GM06990 (cell line): ENCODE measurements at regions not wholly inside any gene's neighbourhood (a gene's known extent, or its start where the extent isn't known, plus 50 kb on each side); places are given as distances from the start of the nearest gene placed in this dataset.

Experiments
- DNase-seq: peaks from one replicate; pipeline ENCODE4 v3.0.0-alpha.2; 2011; ENCODE audit not compliant: insufficient read length; ENCODE audit errors: extremely low read depth
- H3K27me3 ChIP-seq: replicated peaks from 2 replicates; pipeline ENCODE4 v1.6.0; 2011; ENCODE audit warnings: low read length; ENCODE audit not compliant: control insufficient read depth, insufficient read depth
- H3K36me3 ChIP-seq: 2 replicates; pipeline ENCODE4 v1.5.1; 2011; ENCODE audit warnings: low read length; ENCODE audit not compliant: control insufficient read depth, insufficient read depth
- H3K4me3 ChIP-seq: replicated peaks from 2 replicates; pipeline ENCODE4 v1.5.1; 2011; ENCODE audit warnings: low read depth, mild to moderate bottlenecking, control low read depth, low read length
- CTCF ChIP-seq: IDR thresholded peaks from 2 replicates; pipeline ENCODE4 v1.5.1; 2011; ENCODE audit warnings: low read length, control low read depth, mild to moderate bottlenecking, inconsistent platforms; ENCODE audit not compliant: insufficient read depth, poor library complexity, severe bottlenecking

- Histone ChIP-seq H3K36me3 (no peaks in the 10 kb centered on the region; the same call in 1 of the 2 replicates), H3K4me3 (no peak overlapping the region), H3K27me3 (no peaks in the 10 kb centered on the region)
- no peak for TF ChIP-seq CTCF
- DNase-seq = no peak
These were observed 74.0 kb upstream of the SOX1 start for GRCh38 chr13:111992911-111993310.

DNA sequence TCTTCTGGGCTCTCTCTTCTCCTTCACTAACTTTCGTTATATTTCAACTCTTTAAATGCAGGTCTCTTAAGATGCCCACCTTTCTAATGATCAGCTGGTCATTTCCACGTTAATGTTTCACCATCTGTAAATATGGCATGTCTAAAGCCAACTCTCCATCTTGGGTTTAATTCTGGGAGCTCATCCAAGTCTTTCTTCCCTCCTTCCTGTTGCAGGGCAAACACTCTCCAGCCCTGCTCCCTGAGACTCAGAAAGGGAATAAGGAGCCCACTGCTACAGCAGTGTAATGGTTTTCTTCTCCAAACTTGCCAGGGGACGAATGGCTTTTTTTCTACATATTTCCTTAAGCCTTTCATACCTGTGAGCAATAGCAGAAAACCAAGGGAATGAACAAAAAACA, 73.3 kb upstream of the SOX1 start:
- DNase-seq = no peak
- Histone ChIP-seq H3K36me3 (no peaks in the 10 kb centered on the region; the same call in 1 of the 2 replicates), H3K27me3 (no peaks in the 10 kb centered on the region), H3K4me3 (no peak overlapping the region)
- TF ChIP-seq CTCF = no peak

GRCh38 chr13:111994578-111994977, 72.4 kb upstream of the SOX1 start:
- no peak overlapping the region for H3K4me3 ChIP-seq
- no peak for DNase-seq
- no peak for TF ChIP-seq CTCF
- H3K36me3 ChIP-seq = no peaks in the 10 kb centered on the region; the same call in 1 of the 2 replicates
- H3K27me3 ChIP-seq = no peaks in the 10 kb centered on the region

DNA sequence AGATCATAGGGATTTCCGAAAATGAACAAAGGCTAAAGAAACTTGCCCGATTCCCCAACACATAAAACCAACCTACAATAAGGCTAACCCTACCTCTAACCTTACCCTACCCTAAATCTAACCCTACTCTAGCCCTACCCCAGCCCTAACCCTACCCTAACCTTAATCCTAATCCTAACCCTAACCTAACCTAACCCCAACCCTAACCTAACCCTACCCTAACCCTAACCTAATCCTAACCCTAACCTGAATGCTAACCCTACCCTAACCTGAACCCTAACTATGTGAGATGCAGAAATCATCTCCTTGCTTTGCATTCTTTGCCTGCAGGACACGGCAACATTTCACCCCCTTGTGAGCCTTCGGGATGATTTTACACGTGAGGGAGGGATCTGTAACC, 67.6 kb upstream of the SOX1 start:
- no peak for DNase-seq
- no peak overlapping the region for H3K4me3 ChIP-seq
- no peaks in the 10 kb centered on the region; the same call in 1 of the 2 replicates for H3K36me3 ChIP-seq
- TF ChIP-seq CTCF = no peak
- no peaks in the 10 kb centered on the region for H3K27me3 ChIP-seq

DNA sequence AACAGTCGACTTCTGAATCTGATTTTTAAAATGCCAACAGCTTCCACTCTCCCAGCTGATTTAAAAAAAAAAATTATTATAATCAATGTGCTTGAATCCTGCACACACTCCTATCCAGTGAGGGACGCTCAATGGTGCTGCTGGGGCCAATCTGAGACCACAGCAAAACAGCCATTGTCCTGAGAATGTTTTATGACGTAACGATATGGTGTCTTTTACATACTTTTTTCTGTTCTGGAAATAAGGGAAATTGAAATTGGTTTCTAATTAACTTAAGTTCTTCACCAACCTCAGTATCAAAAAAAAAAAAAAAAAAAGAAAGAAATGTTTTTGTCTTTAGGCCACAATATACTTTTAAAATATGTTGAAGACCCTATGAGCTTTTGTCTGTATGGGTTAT, 66.1 kb upstream of the SOX1 start:
- no peak for TF ChIP-seq CTCF

DNA sequence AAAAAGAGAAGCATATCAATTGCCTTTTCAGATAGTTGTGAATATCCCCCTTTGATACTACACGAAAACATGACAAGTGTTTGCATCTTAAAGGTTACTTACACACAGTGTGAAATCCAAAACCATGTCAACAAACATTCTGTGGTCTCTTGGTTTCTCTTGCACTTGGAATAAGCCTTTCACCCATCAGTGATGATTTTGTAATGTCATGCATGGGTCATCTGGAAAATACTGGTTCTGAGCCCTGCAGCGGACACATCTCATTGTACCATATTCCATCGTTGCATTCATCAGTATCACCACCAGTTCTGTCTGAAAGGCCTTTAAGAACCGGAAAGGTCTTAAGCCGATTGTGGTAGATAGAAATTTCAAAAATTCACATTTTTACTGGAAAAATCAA, 65.4 kb upstream of the SOX1 start:
- DNase-seq = no peak
- TF ChIP-seq CTCF = no peak
- H3K36me3 ChIP-seq = no peaks in the 10 kb centered on the region
- no peak overlapping the region for H3K4me3 ChIP-seq
- H3K27me3 ChIP-seq = no peaks in the 10 kb centered on the region

More for the DNA sequence above, 66.1 kb upstream of the SOX1 start:
- DNase-seq = no peak
- Histone ChIP-seq H3K36me3 (no peaks in the 10 kb centered on the region), H3K27me3 (no peaks in the 10 kb centered on the region), H3K4me3 (no peak overlapping the region)
